AG09319 (cell line): ENCODE measurements at regions not wholly inside any gene's neighbourhood (a gene's known extent, or its start where the extent isn't known, plus 50 kb on each side); places are given as distances from the start of the nearest gene placed in this dataset.

Experiments
- DNase-seq: peaks from one replicate; pipeline ENCODE4 v3.0.0-alpha.2; 2010; ENCODE audit warnings: low read depth; ENCODE audit errors: extremely low read depth
- TF ChIP-seq, protein P1 (sequence below): IDR thresholded peaks from 2 replicates; pipeline ENCODE4 v1.5.1; 2011; ENCODE audit warnings: low read depth, mild to moderate bottlenecking, inconsistent platforms, low read length, moderate library complexity

DNA sequence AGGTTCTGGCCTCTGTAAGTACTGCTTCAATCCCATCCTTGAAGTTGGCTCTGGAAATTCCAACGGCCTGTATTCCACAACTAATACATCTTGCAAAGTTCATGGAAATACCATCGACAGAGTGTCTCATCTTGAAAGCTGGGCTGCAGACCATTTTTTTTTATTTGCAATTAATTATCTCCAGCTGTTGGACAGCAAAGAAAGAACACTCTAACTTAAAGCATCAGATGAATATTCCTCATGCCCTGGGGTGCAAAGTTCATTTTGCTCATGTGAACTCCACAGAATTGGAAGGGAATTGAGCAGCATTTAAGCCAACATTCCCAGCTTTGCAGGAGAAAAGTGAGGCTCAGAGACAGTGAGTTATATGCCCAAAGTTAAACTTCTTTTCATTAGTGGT is 96.5 kb upstream of the PIEZO2 start:
- TF ChIP-seq, protein P1, sequence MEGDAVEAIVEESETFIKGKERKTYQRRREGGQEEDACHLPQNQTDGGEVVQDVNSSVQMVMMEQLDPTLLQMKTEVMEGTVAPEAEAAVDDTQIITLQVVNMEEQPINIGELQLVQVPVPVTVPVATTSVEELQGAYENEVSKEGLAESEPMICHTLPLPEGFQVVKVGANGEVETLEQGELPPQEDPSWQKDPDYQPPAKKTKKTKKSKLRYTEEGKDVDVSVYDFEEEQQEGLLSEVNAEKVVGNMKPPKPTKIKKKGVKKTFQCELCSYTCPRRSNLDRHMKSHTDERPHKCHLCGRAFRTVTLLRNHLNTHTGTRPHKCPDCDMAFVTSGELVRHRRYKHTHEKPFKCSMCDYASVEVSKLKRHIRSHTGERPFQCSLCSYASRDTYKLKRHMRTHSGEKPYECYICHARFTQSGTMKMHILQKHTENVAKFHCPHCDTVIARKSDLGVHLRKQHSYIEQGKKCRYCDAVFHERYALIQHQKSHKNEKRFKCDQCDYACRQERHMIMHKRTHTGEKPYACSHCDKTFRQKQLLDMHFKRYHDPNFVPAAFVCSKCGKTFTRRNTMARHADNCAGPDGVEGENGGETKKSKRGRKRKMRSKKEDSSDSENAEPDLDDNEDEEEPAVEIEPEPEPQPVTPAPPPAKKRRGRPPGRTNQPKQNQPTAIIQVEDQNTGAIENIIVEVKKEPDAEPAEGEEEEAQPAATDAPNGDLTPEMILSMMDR: no peak
- DNase-seq: no peak

GRCh38 chr18:11237484-11237883 is 88.1 kb upstream of the PIEZO2 start:
- DNase-seq: no peak
- TF ChIP-seq, protein P1: no peak

- TF ChIP-seq, protein P1: no peak
Measured at GRCh38 chr18:11237066-11237465, 87.7 kb upstream of the PIEZO2 start.

DNA sequence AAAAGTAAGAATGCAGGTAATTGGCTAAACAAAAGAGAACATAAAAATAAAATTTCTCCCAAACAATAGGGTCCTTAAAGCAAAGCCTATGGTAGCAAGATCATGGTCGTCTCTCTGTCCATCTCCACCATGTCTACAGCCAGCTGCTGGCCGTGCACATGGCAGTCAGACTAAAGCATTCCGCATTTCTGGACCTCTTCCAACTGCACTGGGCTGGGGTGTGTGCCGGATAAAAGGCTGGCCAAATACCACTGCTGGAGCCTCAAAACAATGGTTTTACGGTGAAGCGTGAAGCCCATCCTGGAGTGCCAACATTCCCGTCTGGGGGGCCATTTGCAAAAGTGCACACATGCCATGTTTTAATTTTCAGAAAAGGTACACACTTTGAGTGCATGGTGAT is 74.8 kb upstream of the PIEZO2 start:
- no peak for DNase-seq
- TF ChIP-seq, protein P1: no peak

More at GRCh38 chr18:11237066-11237465, 87.7 kb upstream of the PIEZO2 start:
- no peak for DNase-seq

DNA sequence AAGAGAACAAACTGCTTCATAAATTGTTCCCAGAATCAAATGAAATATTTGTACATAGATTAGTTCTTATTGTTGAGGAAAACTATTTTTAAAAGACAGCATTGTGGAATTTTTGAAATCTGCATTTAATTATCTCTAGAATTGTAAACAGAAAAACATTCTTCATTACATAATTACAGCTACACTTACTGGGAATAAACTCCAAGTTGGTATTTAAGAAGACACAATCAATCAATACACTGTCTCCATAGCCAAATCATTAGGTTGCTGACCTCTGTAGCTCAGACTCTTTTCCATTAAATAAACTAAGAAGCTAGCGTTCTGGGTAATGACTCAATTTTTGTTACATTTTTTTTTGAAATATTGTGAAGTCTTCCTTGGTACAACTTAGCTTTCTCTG is 70.2 kb upstream of the PIEZO2 start:
- TF ChIP-seq, protein P1: no peak
- no peak for DNase-seq

- DNase-seq: no peak
- TF ChIP-seq, protein P1: no peak
Measured at GRCh38 chr18:11215216-11215615, 65.8 kb upstream of the PIEZO2 start.

DNA sequence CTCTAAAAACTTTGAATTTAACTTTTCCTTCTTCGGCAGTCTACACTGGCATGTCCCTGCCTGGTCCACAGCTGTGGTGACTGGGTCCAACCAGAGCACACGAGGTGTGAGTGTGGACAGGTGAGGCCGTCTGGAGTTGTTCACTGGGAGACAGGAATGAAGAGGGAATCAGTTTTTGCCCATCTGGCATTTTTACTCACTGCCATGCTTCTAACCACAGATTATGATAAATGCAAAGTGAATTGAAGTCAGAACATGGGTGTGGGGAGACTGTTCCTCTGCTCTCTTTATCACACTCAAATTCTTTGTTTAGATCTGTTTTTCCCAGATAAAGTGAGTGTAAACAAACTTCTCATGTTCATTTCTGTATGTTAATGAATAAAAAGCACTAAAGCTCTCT is 54.7 kb upstream of the PIEZO2 start:
- no peak for DNase-seq

More for the DNA sequence above, 54.7 kb upstream of the PIEZO2 start:
- TF ChIP-seq, protein P1: no peak
